GM18858 (cell line): ENCODE measurements at regions not wholly inside any gene's neighbourhood (a gene's known extent, or its start where the extent isn't known, plus 50 kb on each side); places are given as distances from the start of the nearest gene placed in this dataset.
A peak's percentile ranks its signal among the peaks of the same experiment; 100 is the strongest.

ENCODE experiments used
- ATAC-seq: cut with Tn5 transposase; IDR thresholded peaks from one replicate; pipeline ENCODE4 v1.9.1; 2021; ENCODE audit not compliant: unreplicated experiment

DNA sequence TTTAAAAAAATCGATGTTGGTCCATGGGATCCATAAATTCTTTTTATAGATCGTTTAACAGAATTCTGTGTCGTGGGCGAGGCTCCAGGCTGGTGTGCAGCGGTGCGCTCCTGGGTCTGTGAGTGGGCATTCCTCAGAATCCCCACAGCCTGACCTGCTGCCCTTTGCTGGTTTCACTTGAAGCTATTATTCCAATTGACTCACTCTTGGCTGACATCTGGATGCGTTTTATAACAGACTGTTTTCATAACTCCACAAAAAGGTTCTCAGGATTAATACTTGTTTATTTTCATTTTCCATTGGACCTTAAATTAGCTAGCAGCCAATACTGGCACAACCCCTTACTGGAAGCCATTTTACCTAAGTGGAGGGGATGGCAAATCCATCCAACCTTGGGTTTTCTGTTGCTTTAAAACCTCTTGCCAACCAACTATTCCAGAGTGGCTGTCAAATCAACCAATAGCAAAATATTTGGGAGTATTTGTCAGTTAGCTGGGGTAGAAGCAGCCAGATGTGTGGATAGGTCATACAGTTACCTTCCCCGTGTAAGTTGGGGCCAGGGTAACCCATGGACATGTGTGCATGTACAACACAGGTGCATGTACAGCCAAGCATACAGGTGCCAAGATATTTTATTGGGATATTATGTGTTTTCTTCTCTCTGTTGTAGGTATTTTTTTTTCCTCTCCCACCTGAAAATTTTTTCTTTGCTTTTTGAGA, 160.7 kb upstream of the ZNF32 start:
- ATAC-seq: no peak

DNA sequence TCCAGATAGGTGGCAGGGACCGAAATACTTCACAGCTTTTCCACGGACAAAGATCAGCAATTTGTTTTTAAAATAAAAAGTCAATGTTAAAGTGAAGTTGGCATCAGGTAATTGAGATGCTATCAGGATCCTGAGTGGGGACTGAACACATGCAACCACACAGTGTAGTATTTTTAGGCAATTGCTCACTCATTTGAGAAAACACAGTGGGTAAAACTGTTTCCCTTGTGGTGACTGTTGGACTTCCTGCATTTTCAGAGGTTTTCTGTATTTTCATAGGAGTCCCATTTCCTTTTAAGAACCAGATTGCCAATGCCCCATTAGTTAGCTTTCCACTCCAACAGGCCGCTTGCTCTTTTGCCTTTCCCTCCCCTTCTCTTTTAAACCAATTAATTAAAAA, 159.5 kb upstream of the ZNF32 start:
- peak; percentile 88 for ATAC-seq

DNA sequence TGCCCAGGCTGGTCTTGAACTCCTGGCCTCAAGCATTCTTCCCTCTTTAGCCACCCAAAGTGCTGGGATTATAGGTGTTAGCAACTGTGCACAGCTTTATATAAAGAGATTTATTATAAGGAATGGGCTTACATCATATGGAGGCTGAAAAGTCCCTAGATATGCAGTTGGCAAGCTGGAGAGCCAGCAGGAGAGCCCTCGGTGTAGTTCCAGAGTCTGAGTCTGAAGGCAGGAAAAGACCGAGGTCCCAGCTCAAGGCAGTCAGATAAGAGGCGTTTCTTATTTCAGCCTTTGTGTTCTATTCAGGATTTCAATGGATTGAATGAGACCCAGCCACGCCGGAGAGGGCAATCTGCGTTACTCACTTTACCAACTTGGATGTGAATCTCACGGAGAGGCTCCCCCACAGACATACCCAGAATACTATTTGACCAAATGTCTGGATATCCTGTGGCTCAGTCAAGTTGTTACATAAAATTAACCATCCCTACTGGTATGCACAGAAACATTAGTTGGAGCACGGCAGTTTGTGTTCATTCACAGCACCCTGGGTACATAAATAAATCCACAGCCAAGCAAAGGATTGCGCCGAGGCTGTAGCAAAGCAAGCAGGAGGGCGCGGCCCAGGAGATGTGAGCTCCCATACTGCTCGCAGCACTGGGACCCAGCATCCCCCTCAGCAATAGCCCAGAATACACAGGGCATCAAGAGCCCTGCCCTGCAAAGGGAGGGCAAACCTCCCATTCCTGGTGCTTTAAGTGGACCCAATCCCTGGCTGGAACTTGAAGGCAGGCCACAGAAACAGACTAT, 158.4 kb upstream of the ZNF32 start:
- ATAC-seq: no peak

DNA sequence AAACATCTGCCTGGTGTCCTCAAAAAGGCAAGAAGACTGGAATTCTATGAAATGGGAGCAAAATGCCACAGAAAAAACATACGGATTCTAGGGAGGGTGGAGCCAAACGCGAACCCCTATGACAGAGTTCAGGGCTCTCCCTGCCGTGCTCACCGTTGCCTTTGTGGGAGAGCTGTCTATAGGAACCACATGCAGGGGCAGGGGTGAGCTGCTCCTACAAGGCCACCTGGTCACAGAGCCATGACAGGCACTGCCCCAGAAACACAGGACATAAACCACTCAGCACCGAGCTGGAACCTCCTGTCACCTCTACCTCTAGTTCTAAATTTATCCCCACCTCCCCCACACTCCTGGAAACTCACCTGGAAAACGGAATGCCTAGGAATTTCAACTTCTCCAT, 155.1 kb upstream of the ZNF32 start:
- no peak for ATAC-seq

DNA sequence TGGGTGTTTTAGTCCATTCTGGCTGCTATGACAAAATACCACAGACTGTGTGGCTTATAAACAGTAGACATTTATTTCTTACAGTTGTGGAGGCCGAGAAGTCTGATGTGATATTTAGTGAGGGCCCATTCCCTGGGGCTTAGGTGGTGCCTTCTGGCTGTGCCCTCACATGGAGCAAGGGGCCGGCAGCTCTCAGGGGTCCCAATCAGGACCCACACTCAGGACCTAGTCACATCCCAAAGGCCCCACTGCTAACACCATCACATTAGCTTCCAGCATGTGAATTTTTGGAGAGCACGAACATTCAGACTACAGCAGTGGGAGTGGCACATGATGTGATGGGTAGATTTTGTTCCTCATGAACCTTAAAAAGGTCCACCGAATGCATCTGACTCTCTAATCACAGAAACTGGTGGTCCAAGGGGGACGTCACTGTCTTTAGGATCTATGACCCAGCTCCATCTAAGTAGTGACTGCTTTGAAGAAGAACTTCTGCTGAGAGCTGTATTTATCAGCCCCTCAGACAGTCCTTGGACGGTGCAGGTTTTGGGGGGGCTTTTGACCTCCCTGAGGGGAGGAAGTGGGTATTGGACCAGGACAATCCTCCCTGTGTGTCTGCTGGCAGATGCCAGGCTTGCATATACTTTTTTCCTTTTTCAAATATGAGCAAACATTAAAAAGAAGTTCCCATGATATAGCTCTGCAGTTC, 154.5 kb upstream of the ZNF32 start:
- no peak for ATAC-seq

DNA sequence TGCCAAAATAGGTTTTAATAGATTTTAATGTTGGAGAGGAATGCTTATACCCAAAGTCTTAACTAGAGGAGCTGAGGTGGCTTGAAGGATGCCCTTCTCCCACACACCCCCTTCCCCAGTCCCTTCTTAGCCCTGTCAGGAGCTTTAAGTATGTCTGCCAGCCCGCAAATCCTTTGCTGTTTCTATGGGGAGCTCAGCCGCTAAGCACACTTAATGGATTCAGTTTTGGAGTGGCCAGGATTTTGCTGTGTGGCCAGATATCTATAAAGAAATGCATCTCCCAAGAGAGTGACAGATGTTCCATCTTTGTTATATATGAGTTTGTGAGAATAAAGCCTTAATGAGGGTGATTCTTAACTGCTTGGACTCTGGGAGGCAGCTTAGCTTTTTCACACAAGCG, 152.9 kb upstream of the ZNF32 start:
- ATAC-seq: no peak

DNA sequence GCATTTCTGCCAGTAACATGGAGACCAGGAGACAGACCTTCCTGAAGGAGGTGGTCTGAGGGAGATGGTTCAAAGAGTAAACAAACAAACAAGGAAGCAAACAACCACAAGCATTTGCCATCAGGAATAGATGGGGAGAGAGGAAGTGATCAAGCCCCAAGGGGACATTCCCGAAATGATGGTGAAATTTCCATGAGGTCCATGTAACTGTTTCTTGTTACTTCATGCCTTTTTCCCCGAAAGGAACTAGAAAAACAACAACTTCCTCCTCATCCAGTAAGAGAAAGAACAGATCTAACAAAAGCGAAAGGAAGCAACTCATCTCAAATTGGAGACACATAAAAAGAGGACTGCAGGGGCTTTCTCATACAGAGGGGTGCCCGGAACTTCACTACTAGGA, 152.5 kb upstream of the ZNF32 start:
- no peak for ATAC-seq

DNA sequence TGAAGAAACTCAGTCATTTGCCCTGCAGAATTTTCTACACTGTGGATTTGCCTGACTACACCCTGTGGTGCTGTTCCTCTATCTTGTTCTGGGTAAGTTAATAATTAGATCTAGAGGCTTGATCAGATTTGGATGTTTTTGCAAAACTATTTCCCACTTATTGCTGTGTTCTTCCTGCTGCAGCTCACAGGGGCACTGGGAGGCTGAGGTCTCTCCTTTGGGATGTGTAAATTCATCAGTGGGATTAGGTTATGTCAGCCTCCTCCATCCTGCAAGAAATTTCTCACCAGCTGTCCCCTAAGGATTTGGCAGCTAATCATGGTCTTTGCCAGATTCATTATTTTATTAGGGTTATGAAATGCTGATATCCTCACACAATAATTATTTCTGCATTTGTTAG, 148.1 kb upstream of the ZNF32 start:
- no peak for ATAC-seq

DNA sequence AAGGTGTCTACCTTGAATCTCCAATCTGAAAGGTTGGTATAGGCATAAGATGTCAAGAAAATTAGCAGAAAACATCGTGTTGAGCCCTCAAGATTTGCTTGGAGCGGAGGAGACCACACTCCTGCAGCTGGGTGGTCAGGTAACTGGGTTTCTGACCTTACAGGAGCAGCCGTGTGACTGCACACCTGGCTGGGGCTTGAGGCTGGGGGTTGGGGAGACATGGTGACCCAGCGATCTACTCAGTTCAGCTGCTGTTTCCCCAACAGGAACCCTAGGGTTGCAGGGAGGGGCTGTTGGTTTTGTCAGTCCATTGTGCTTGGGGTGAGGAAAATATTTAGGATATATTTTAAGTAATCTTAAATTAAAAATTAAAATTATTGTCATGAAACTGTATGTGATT, 147.0 kb upstream of the ZNF32 start:
- ATAC-seq: no peak

DNA sequence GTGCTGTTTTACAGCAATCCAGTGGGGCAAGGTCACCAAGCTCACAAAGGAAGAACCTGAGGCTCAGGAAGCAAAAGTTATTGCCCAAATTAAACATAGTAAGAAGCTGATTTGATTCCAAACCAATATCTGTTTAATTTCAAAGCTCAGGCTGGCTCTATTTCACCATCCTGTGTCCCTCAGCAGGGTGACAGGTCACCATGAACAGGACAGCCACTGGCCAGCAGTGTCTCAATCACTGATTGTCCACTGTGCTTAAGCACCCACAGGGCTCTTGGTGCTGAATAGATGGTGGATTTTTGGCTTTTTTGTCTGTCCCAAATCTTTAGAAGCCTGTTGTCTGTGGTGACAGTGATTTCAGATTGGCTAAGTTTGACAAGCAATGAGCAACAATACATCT, 146.4 kb upstream of the ZNF32 start:
- ATAC-seq: no peak

DNA sequence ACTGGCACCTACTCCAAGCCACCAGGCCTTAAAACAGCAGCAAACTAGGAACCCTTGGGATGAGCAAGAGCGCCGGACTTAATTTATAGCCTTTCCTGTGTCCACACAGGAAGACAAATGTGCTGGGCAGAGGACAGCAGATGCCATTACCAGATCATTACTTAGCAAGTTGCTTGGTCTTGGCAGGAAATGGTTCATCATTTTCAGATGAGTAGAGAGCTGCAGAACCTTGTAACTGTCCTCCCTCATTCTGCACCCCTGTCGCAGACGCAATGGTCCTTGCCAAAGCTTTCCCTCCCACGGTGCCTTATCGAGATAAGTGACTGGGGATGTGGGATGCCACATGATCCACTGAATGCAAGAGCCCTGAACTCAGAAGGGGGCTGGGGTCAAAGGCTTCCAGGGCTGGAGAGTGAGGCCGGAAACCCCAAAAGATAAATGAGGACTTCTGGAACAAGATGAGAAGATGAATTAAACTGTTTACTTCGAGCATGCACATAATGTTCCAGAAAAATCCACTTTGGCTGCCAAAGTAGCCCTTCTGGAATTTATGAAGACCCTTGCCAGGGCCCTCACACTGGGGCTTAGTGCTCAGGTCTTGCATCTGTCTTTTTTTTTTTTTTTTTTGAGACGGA, 145.6 kb upstream of the ZNF32 start:
- no peak for ATAC-seq

DNA sequence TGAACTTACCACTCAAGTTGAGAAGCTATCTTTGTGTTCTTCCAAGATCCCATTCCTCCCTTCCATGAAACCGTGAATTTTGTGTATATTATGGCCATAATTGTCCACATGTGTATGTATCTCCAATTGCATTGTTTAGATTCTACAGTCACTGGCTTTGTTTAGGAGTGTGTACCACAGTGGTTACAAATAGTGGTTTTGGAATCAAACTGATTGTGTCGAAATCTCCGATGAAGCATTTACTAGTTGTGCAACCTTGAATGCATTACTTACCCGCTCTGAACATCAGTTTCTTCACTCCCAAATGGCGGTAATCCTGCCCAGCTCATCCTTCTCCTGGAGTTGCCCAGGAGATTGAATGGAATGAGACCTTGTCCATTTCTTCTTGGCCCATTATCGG, 145.0 kb upstream of the ZNF32 start:
- no peak for ATAC-seq

DNA sequence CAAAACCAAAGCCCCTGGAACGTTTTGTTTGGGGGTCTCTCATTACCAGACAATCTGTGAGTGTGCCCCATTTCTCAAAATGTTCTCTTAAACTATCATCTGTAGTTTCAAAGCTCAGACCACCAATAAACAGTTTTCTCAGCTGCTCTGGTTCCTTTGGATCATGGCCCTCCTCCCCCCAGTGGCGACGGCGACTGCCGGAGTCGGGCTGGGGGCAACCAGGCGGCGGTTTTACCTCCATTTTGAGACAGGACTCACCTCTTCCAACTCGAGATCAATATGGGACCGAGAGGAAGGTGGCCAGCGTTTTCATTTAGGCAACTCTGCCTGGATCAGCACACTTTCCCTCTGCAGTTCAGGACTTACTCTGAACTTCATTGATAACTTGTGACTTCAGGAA, 141.5 kb upstream of the ZNF32 start:
- no peak for ATAC-seq

DNA sequence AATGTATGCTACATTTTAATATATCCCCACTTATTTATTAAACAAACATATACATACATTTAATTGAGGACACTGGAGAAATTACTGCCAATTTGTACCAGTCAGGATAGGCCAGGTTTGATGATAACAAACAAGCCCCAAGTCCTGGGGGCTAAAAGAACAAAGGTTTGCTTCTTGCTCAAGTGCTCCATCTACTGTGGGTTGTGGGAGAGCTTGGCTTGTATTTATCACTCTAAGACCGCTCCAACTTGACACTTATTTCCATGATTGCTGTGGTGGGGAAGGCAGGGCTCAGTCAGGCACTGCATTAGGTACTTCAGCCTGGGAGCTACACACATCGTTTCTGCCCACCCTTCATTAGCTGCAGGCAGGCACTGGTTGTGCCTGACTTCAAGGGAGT, 136.6 kb upstream of the ZNF32 start:
- ATAC-seq: no peak

DNA sequence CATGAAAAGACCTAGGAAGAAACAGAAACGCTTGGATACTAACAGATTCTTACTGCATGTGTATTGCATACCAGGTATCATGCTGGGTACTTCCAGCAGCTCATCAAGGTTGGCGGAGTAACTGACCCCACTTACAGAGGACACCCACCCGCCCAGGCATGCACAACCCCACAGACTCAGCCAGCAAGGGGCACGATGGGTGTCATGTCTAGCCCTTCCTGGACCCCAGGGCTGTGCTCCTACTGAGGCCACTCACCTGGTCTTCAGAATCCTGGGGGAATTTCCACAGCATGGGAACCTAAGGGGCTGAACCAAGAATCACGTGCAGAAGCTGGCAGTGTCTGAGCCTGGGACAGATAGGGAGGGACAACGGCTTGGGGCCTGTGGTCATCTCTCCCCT, 134.1 kb upstream of the ZNF32 start:
- no peak for ATAC-seq

DNA sequence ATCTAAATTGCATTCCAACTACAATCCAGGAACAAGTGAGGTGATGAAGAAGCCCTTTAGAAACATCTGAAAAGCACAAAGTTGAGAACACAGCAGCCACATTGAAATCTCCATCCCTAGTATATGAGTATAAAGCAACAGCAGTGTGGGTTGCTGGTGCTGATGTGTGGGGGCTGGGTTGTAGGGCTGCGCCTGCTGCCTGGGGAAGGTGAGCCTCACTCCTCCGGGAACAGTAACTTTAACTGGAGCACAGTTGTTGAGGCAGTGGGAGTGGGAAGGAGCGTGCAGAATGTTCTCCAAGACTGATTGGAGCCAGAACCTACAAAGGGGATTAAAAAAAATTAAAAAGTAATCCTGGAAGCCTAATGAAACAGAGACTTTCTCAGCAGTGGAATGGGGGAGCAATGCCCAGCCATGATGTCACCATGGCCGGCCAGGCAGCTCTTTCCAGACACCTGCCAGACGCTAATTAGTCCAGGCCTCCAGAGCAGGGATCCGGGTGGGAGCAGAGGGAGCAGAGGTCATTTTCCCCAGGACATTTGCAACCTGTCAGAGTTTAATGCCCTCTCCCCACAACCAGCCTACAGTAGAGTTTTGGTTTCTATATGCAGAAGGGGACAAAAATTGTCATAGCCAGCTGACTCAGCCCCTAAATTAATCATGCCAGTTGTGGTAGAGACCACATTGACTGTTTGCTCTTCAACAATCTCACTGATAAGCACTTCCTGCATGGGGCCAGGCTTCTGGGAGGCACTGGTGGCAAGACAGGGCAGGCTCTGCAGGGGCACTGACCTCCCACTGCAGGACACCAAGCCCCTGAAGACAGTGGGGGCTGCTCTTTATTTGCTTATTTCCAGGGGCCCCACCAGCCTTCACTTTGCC, 133.0 kb upstream of the ZNF32 start:
- peak; percentile 62 for ATAC-seq

DNA sequence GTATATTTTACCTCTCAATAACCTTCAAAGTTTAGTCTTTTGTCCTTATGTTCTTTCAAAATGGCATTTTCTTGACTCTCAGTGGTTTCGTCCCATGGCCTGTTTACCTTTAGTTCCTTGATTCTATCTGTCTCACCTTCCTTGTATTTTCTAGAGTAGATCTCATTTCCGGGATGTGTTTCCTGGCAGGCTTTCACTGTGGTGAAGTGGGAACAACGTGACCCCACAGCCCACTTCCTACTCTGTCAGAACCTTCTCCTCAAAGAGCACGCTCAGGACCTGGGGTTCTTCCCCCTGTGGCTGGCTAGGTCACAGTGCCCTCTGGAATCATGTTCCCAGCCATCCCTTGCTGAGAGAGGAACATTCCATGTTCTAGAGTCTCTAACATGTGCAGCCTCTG, 129.9 kb upstream of the ZNF32 start:
- no peak for ATAC-seq

DNA sequence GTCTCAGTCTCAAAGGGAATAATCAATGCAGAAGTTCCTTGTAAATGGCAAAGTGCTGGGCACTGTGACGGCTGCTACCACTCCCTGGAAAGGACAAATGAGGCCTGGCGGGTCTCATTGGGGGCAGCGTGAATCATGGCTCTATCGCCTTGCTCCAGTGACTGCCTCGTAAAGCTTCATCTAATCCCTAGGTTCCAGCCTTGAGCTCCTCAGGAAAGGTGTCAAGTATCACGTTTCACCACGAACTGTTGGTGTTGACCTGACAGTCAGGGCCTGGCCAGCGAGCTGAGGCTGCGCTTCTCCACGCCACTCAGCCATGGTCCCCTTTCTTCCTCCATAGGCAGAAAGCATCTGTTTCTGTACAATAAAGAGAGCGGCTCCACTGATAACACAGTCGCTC, 126.7 kb upstream of the ZNF32 start:
- no peak for ATAC-seq

DNA sequence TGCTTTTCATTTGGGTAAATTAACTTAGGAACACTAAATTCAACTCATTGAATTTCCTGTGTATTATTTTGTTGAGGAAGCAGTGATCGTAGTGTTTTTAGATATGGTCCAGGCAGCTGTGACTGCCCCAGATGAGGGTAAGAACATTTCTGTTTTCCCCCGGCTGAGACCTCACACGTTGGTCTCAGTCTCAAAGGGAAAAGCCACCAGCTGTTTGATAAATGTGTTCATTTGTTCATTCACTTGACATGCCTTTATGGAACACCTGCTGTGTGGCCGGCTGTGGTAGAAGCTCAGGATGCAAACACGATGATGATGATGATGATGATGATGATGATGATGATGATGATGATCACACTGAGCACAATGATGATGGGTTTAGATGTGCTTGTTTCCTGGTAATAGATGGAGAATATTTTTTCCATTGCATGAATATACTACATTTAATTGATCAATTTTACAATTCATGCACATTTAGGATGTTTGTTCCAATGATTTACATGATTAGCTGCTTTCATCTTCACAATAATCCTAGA, 125.6 kb upstream of the ZNF32 start:
- no peak for ATAC-seq

DNA sequence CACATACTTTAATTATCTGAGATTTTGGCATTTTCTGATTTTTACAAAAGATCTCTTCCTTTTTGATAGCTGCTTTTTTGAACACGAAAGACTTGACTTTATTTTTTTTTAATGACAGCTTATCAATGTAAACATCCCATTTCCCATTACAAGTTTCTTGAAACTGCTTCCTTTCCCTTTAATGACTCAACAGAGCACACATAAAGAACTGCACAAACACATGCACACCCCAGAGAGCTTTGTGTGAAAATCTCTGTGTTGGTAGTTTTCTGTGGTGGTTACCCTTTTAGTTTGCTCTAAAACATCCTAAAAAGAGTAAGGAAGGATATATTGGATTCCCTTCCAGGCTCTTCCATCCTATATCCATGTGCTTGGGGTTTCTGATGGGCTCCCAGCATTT, 125.1 kb upstream of the ZNF32 start:
- no peak for ATAC-seq
